ENCODE measurements at regions not wholly inside any gene's neighbourhood (a gene's known extent, or its start where the extent isn't known, plus 50 kb on each side); places are given as distances from the start of the nearest gene placed in this dataset.

DNA sequence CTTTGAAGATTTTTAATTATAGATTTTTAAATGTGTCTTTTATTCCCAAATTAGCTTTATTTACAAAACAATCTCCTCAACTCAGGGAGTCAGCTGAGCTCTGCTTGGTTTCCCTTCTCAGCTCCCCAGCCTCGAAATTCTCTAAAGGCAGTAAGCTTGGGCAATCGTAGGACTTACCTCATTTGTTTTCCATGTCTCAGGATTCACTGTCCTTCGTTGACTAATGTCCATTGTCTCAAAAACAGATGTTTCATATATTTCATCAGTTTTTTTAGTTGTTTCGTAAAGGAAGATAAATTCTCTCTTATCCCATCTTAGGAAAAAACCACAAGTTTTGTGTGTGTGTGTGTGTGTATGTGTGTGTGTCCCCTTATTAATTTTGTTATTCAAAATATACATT, 102.2 kb upstream of the ADGRF1 start:
- TF ChIP-seq POLR2AphosphoS5 (IDR thresholded peaks at IDR 0.05; ENCODE audit: low read depth, low read length), result no peak
- no peak for TF ChIP-seq SIN3A (IDR thresholded peaks at IDR 0.05; ENCODE audit: borderline replicate concordance, insufficient read depth, low read length)
